WTC11 (cell line): ENCODE measurements at regions not wholly inside any gene's neighbourhood (a gene's known extent, or its start where the extent isn't known, plus 50 kb on each side); places are given as distances from the start of the nearest gene placed in this dataset.

Source experiments
- ATAC-seq: fragments of 200-7000 bp; cut with Tn5 transposase; 2 replicates; pipeline ENCODE4 v1.10.0; 2021; ENCODE audit warnings: mild to moderate bottlenecking, moderate library complexity
- CTCF ChIA-PET: fragments of 300-600 bp; sonication (Branson Sonifier 250); formaldehyde crosslinking; loops from one replicate; lab custom pipeline; 2021; ENCODE audit warnings: antibody characterized with exemption; lab: Charles Lee
- POLR2A ChIA-PET: fragments of 350-600 bp; sonication (Branson Sonifier 250); formaldehyde crosslinking; loops from one replicate; lab custom pipeline; 2021; ENCODE audit warnings: antibody characterized with exemption; lab: Charles Lee
- DNase-seq: peaks from one replicate; pipeline ENCODE4 v3.0.0; 2021; ENCODE audit warnings: low spot score
- H3K27ac Mint-ChIP-seq: 2 replicates; pipeline ENCODE4 v1.8.0; 2021; ENCODE audit warnings: mixed read lengths
- H3K27me3 Mint-ChIP-seq: 2 replicates; pipeline ENCODE4 v1.8.0; 2021; ENCODE audit warnings: low read depth, mild to moderate bottlenecking, moderate library complexity, mixed read lengths
- H3K36me3 Mint-ChIP-seq: 2 replicates; pipeline ENCODE4 v1.8.0; 2021; ENCODE audit warnings: mixed read lengths
- H3K4me1 Mint-ChIP-seq: 2 replicates; pipeline ENCODE4 v1.8.0; 2022; ENCODE audit warnings: mixed read lengths
- H3K4me3 Mint-ChIP-seq: 2 replicates; pipeline ENCODE4 v1.8.0; 2021; ENCODE audit warnings: mild to moderate bottlenecking, moderate library complexity, mixed read lengths
- H3K9me3 Mint-ChIP-seq: 2 replicates; pipeline ENCODE4 v1.8.0; 2021; ENCODE audit warnings: mixed read lengths
- ATF1 ChIP-seq: sonication (generic); formaldehyde crosslinking; IDR thresholded peaks from 2 replicates; pipeline ENCODE4 v1.8.1; 2023; ENCODE audit warnings: mild to moderate bottlenecking, moderate library complexity, missing genetic modification reagents
- GABPB1 ChIP-seq: sonication (generic); formaldehyde crosslinking; IDR thresholded peaks from 2 replicates; pipeline ENCODE4 v1.8.1; 2023; ENCODE audit warnings: mild to moderate bottlenecking, missing genetic modification reagents
- KAT7 ChIP-seq: sonication (generic); formaldehyde crosslinking; IDR thresholded peaks from 2 replicates; pipeline ENCODE4 v1.8.1; 2023; ENCODE audit warnings: missing genetic modification reagents, mild to moderate bottlenecking, borderline replicate concordance
- NFE2L1 ChIP-seq: sonication (generic); formaldehyde crosslinking; IDR thresholded peaks from 2 replicates; pipeline ENCODE4 v1.8.1; 2023; ENCODE audit warnings: missing genetic modification reagents
- NR3C1 ChIP-seq: sonication (generic); formaldehyde crosslinking; conservative IDR thresholded peaks from 2 replicates; pipeline ENCODE4 v1.8.1; 2023; ENCODE audit warnings: low read depth, mild to moderate bottlenecking, missing genetic modification reagents
- SOX15 ChIP-seq: fragments of 250-450 bp; sonication (Bioruptor Pico); IDR thresholded peaks from 2 replicates; pipeline ENCODE4 v1.9.0; 2021; ENCODE audit warnings: mild to moderate bottlenecking
- TCF7 ChIP-seq: sonication (generic); formaldehyde crosslinking; IDR thresholded peaks from 2 replicates; pipeline ENCODE4 v1.8.0; 2022; ENCODE audit warnings: mild to moderate bottlenecking, low read depth, missing genetic modification reagents, moderate library complexity
- ZBTB21 ChIP-seq: sonication (generic); formaldehyde crosslinking; IDR thresholded peaks from 2 replicates; pipeline ENCODE4 v1.8.1; 2023; ENCODE audit warnings: mild to moderate bottlenecking, missing genetic modification reagents, borderline replicate concordance
- ZNF263 ChIP-seq: sonication (generic); formaldehyde crosslinking; IDR thresholded peaks from 2 replicates; pipeline ENCODE4 v1.8.1; 2022; ENCODE audit warnings: low read depth, mild to moderate bottlenecking, moderate library complexity, missing genetic modification reagents
- TF ChIP-seq, protein P1 (sequence below): fragments of 250-450 bp; sonication (Bioruptor Pico); IDR thresholded peaks from 2 replicates; pipeline ENCODE4 v1.9.0; 2021; ENCODE audit warnings: mild to moderate bottlenecking, borderline replicate concordance
- TF ChIP-seq, protein P2 (sequence below): fragments of 250-450 bp; sonication (Bioruptor Pico); conservative IDR thresholded peaks from 2 replicates; pipeline ENCODE4 v1.9.0; 2021; ENCODE audit warnings: mild to moderate bottlenecking
- TF ChIP-seq, protein P3 (sequence below): sonication (generic); formaldehyde crosslinking; conservative IDR thresholded peaks from 2 replicates; pipeline ENCODE4 v1.8.1; 2022; ENCODE audit warnings: mild to moderate bottlenecking, missing genetic modification reagents
- TF ChIP-seq, protein P4 (sequence below): sonication (generic); formaldehyde crosslinking; IDR thresholded peaks from 2 replicates; pipeline ENCODE4 v1.8.1; 2023; ENCODE audit warnings: mild to moderate bottlenecking, missing genetic modification reagents, borderline replicate concordance
- TF ChIP-seq, protein P5 (sequence below): sonication (generic); formaldehyde crosslinking; IDR thresholded peaks from 2 replicates; pipeline ENCODE4 v1.8.0; 2022; ENCODE audit warnings: mild to moderate bottlenecking, missing genetic modification reagents
- TF ChIP-seq, protein P6 (sequence below): fragments of 250-450 bp; sonication (Bioruptor Pico); IDR thresholded peaks from 2 replicates; pipeline ENCODE4 v1.9.0; 2021; ENCODE audit warnings: moderate library complexity, mild to moderate bottlenecking, inconsistent platforms, borderline replicate concordance

DNA sequence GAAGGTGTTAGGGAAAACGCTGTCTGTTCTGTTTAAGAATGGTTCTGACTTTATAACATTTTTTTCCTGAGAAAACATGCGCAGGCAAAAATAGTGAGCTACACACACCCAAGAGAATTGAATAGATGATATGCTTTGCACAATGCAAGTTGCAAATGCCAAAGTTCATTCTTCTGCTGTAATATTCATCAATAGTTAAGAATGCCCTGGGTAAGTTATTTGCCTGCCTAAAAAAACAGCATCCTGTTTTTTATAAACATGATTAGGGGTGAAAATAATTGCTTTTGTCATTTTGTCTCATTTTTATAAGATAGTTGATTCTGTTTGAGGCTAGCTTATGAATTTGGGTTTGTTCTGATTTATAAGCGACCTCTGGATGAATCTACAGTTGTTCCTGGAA is 99.4 kb downstream of the DTWD1 start:
- DNase-seq = no peak
- Mint-ChIP-seq H3K4me3 (no peak overlapping the region), H3K27me3 (peaks cover 66% of the 10 kb centered on the region), H3K4me1 (peaks cover 10% of the 10 kb centered on the region), H3K27ac (no peak overlapping the region), H3K36me3 (no peaks in the 10 kb centered on the region), H3K9me3 (peaks cover 3% of the 10 kb centered on the region; the same call in 1 of the 2 replicates)
- ChIA-PET CTCF (no interaction called here), POLR2A (no interaction called here)
- no peak for TF ChIP-seq NFE2L1
- TF ChIP-seq NR3C1 (CRISPR knock-in tag) = no peak
- TF ChIP-seq KAT7 (CRISPR knock-in tag) = no peak
- TF ChIP-seq, protein P1, sequence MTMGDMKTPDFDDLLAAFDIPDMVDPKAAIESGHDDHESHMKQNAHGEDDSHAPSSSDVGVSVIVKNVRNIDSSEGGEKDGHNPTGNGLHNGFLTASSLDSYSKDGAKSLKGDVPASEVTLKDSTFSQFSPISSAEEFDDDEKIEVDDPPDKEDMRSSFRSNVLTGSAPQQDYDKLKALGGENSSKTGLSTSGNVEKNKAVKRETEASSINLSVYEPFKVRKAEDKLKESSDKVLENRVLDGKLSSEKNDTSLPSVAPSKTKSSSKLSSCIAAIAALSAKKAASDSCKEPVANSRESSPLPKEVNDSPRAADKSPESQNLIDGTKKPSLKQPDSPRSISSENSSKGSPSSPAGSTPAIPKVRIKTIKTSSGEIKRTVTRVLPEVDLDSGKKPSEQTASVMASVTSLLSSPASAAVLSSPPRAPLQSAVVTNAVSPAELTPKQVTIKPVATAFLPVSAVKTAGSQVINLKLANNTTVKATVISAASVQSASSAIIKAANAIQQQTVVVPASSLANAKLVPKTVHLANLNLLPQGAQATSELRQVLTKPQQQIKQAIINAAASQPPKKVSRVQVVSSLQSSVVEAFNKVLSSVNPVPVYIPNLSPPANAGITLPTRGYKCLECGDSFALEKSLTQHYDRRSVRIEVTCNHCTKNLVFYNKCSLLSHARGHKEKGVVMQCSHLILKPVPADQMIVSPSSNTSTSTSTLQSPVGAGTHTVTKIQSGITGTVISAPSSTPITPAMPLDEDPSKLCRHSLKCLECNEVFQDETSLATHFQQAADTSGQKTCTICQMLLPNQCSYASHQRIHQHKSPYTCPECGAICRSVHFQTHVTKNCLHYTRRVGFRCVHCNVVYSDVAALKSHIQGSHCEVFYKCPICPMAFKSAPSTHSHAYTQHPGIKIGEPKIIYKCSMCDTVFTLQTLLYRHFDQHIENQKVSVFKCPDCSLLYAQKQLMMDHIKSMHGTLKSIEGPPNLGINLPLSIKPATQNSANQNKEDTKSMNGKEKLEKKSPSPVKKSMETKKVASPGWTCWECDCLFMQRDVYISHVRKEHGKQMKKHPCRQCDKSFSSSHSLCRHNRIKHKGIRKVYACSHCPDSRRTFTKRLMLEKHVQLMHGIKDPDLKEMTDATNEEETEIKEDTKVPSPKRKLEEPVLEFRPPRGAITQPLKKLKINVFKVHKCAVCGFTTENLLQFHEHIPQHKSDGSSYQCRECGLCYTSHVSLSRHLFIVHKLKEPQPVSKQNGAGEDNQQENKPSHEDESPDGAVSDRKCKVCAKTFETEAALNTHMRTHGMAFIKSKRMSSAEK (CRISPR knock-in tag) = no peak
- no peak for TF ChIP-seq ZNF263 (CRISPR knock-in tag)
- TF ChIP-seq, protein P2, sequence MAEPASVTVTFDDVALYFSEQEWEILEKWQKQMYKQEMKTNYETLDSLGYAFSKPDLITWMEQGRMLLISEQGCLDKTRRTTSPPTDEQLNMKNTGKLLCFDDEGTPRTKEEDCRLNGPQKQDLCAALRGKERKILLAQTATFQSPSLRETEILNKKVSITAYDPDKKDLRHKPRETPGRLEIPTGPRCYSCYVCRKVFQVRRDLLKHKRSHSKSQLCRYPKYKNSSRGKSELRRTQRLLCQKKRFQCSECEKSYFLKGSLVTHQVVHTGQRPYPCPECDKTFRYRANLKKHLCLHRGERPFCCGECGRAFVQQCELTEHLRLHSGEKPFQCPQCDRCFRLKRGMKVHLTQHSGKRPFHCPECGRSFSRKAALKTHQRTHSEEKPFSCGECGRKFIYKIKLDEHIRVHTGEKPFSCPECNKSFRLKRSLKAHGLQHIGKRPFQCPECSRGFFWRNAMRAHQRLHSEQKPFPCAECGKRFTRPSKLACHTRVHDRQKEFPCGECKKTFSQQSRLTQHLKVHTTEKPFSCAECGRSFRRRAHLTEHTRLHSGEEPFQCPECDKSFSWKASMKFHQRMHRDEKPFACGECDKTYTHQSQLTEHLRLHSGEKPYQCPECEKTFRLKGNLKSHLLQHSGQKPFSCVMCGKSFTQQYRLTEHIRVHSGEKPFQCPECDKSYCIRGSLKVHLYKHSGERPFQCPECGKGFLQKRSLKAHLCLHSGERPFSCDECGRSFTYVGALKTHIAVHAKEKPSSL (CRISPR knock-in tag) = no peak
- TF ChIP-seq, protein P3, sequence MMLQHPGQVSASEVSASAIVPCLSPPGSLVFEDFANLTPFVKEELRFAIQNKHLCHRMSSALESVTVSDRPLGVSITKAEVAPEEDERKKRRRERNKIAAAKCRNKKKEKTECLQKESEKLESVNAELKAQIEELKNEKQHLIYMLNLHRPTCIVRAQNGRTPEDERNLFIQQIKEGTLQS = no peak
- TF ChIP-seq, protein P4, sequence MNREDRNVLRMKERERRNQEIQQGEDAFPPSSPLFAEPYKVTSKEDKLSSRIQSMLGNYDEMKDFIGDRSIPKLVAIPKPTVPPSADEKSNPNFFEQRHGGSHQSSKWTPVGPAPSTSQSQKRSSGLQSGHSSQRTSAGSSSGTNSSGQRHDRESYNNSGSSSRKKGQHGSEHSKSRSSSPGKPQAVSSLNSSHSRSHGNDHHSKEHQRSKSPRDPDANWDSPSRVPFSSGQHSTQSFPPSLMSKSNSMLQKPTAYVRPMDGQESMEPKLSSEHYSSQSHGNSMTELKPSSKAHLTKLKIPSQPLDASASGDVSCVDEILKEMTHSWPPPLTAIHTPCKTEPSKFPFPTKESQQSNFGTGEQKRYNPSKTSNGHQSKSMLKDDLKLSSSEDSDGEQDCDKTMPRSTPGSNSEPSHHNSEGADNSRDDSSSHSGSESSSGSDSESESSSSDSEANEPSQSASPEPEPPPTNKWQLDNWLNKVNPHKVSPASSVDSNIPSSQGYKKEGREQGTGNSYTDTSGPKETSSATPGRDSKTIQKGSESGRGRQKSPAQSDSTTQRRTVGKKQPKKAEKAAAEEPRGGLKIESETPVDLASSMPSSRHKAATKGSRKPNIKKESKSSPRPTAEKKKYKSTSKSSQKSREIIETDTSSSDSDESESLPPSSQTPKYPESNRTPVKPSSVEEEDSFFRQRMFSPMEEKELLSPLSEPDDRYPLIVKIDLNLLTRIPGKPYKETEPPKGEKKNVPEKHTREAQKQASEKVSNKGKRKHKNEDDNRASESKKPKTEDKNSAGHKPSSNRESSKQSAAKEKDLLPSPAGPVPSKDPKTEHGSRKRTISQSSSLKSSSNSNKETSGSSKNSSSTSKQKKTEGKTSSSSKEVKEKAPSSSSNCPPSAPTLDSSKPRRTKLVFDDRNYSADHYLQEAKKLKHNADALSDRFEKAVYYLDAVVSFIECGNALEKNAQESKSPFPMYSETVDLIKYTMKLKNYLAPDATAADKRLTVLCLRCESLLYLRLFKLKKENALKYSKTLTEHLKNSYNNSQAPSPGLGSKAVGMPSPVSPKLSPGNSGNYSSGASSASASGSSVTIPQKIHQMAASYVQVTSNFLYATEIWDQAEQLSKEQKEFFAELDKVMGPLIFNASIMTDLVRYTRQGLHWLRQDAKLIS (CRISPR knock-in tag) = no peak
- TF ChIP-seq, protein P5, sequence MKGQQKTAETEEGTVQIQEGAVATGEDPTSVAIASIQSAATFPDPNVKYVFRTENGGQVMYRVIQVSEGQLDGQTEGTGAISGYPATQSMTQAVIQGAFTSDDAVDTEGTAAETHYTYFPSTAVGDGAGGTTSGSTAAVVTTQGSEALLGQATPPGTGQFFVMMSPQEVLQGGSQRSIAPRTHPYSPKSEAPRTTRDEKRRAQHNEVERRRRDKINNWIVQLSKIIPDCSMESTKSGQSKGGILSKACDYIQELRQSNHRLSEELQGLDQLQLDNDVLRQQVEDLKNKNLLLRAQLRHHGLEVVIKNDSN = no peak
- TF ChIP-seq ZBTB21 = no peak
- TF ChIP-seq GABPB1 (CRISPR knock-in tag) = no peak
- TF ChIP-seq SOX15 (CRISPR knock-in tag) = no peak
- no peak for TF ChIP-seq ATF1 (CRISPR knock-in tag)
- no peak for TF ChIP-seq TCF7 (CRISPR knock-in tag)
- TF ChIP-seq, protein P6, sequence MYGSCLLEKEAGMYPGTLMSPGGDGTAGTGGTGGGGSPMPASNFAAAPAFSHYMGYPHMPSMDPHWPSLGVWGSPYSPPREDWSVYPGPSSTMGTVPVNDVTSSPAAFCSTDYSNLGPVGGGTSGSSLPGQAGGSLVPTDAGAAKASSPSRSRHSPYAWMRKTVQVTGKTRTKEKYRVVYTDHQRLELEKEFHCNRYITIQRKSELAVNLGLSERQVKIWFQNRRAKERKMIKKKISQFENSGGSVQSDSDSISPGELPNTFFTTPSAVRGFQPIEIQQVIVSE (CRISPR knock-in tag) = no peak
- no peak for ATAC-seq
